ENCODE measurements at regions not wholly inside any gene's neighbourhood (a gene's known extent, or its start where the extent isn't known, plus 50 kb on each side); places are given as distances from the start of the nearest gene placed in this dataset.

DNA sequence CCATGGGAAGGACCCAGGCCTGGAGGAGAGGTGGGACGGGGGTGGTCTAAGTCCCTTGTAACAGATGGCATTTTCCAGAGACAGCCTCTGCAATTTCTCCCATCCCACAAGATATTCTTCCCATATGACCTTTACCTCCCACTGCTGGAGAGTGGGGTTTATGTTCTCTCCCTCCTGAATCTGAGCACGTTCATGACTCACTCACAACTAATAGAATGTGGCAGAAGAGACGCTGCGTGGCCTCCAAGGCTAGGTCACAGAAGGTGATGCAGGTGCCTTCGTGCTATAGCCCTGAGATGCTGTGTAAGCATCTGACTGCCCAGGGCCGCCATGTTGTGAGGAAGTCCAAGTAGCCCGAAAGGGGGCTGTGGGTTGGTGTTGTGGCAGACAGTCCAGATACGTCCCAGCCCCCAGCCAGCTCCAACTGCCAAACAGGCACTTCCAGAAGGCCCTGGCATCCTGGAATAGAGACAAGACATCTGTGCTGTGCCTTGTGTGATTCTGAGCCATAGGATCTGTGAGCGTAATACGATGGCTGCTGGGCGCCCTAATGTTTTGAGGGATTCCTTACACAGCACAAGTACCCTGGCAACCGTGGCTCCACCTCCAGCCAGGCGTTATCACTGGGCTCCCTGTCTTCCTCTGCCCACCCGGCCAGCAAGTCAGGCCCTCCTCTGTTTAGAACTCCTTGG lies 56.1 kb upstream of the NCOR2 start:
- H3K4me2 ChIP-seq (ENCODE audit: low read length): no peak overlapping the region

DNA sequence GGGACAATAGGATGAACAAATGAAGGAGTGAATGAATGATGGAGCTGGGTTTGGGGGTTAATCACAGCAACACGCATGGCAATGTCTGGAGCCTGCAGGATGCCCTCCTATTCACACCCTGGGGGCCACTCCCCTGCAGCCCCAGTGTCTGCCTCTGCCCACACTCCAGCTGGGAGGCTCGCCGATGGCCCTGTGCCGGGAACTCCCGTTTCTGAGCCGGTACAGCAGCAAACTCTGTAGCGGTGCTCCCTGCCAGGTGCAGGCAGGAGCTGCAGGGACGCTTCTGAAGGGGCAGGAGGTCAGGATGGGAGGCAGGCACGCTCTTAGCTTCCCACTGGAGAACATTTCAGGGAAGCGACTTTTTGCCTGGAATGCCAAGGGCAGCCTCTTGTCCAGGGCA lies 55.4 kb upstream of the NCOR2 start:
- Histone ChIP-seq H3K4me1 (ENCODE audit: insufficient read depth, low read length, severe bottlenecking) (no peaks in the 10 kb centered on the region), H3K9ac (ENCODE audit: low read length) (no peak overlapping the region), H3K9me3 (ENCODE audit: low read length) (no peaks in the 10 kb centered on the region), H3K27ac (ENCODE audit: low read depth, low read length, poor library complexity, severe bottlenecking) (no peak overlapping the region), H3K36me3 (ENCODE audit: insufficient read depth, low read length) (no peaks in the 10 kb centered on the region), H4K20me1 (ENCODE audit: insufficient read depth, low read length) (no peaks in the 10 kb centered on the region), H3F3A (ENCODE audit: insufficient read depth, low read length) (no peaks in the 10 kb centered on the region), H3K27me3 (ENCODE audit: insufficient read depth, low read length) (peaks cover 15% of the 10 kb centered on the region), H3K9me2 (ENCODE audit: low read depth, low read length) (no peaks in the 10 kb centered on the region), H3K4me2 (ENCODE audit: low read length) (no peak overlapping the region), H2AFZ (ENCODE audit: low read length) (no peak overlapping the region), H3K79me2 (ENCODE audit: insufficient read depth, low read length) (no peaks in the 10 kb centered on the region), H3K4me3 (ENCODE audit: low read depth, low read length, poor library complexity, severe bottlenecking) (no peak overlapping the region)
- no peak for TF ChIP-seq CTCF (IDR thresholded peaks at IDR 0.05; ENCODE audit: low read length)
- TF ChIP-seq EZH2 (IDR thresholded peaks at IDR 0.05; ENCODE audit: borderline replicate concordance, low read length): no peak

More for the DNA sequence above, 56.1 kb upstream of the NCOR2 start:
- Histone ChIP-seq H2AFZ (ENCODE audit: low read length) (no peak overlapping the region), H3K4me3 (ENCODE audit: low read depth, low read length, poor library complexity, severe bottlenecking) (no peak overlapping the region), H3K79me2 (ENCODE audit: insufficient read depth, low read length) (no peaks in the 10 kb centered on the region), H3K4me1 (ENCODE audit: insufficient read depth, low read length, severe bottlenecking) (no peaks in the 10 kb centered on the region), H3K27me3 (ENCODE audit: insufficient read depth, low read length) (peaks cover 15% of the 10 kb centered on the region), H3K36me3 (ENCODE audit: insufficient read depth, low read length) (no peaks in the 10 kb centered on the region), H3F3A (ENCODE audit: insufficient read depth, low read length) (no peaks in the 10 kb centered on the region), H3K9ac (ENCODE audit: low read length) (no peak overlapping the region), H3K27ac (ENCODE audit: low read depth, low read length, poor library complexity, severe bottlenecking) (no peak overlapping the region), H4K20me1 (ENCODE audit: insufficient read depth, low read length) (no peaks in the 10 kb centered on the region), H3K9me3 (ENCODE audit: low read length) (no peaks in the 10 kb centered on the region), H3K9me2 (ENCODE audit: low read depth, low read length) (no peaks in the 10 kb centered on the region)
- TF ChIP-seq CTCF (IDR thresholded peaks at IDR 0.05; ENCODE audit: low read length): no peak
- TF ChIP-seq EZH2 (IDR thresholded peaks at IDR 0.05; ENCODE audit: borderline replicate concordance, low read length): no peak

DNA sequence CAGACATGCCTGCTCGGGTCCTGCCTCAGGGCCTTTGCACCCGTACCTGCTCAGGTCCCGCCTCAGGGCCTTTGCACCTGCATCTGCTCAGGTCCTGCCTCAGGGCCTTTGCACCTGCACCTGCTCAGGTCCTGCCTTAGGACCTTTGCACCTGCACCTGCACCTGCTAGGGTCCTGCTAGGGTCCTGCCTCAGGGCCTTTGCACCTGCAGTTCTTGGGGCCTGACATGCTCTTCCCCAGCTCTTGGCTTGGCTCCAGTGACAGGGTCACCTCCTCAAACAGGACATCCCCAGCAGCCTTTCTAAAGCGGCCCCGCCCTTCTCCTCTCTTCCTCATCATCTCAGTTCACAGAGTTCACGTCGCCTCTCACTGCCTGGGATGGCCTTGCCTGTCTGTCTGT lies 54.9 kb upstream of the NCOR2 start:
- H3K9me3 ChIP-seq (ENCODE audit: low read length): no peaks in the 10 kb centered on the region
- H3K27me3 ChIP-seq (ENCODE audit: insufficient read depth, low read length): peaks cover 15% of the 10 kb centered on the region
- H3K9me2 ChIP-seq (ENCODE audit: low read depth, low read length): no peaks in the 10 kb centered on the region
- H3F3A ChIP-seq (ENCODE audit: insufficient read depth, low read length): no peaks in the 10 kb centered on the region
- H3K36me3 ChIP-seq (ENCODE audit: insufficient read depth, low read length): no peaks in the 10 kb centered on the region
- H3K4me3 ChIP-seq (ENCODE audit: low read depth, low read length, poor library complexity, severe bottlenecking): no peak overlapping the region
- H3K27ac ChIP-seq (ENCODE audit: low read depth, low read length, poor library complexity, severe bottlenecking): no peak overlapping the region
- no peaks in the 10 kb centered on the region for H3K79me2 ChIP-seq (ENCODE audit: insufficient read depth, low read length)
- H2AFZ ChIP-seq (ENCODE audit: low read length): no peak overlapping the region
- no peak overlapping the region for H3K4me2 ChIP-seq (ENCODE audit: low read length)
- H3K4me1 ChIP-seq (ENCODE audit: insufficient read depth, low read length, severe bottlenecking): no peaks in the 10 kb centered on the region
- H4K20me1 ChIP-seq (ENCODE audit: insufficient read depth, low read length): no peaks in the 10 kb centered on the region
- no peak for TF ChIP-seq EZH2 (IDR thresholded peaks at IDR 0.05; ENCODE audit: borderline replicate concordance, low read length)
- TF ChIP-seq CTCF (IDR thresholded peaks at IDR 0.05; ENCODE audit: low read length): no peak
- no peak overlapping the region for H3K9ac ChIP-seq (ENCODE audit: low read length)

All from OCI-LY1 (cell line).